PC-3 (cell line): ENCODE measurements at regions not wholly inside any gene's neighbourhood (a gene's known extent, or its start where the extent isn't known, plus 50 kb on each side); places are given as distances from the start of the nearest gene placed in this dataset.

Source experiments
- ATAC-seq: fragments of 200-7000 bp; cut with Tn5 transposase; 2 replicates; pipeline ENCODE4 v1.9.1; 2020; ENCODE audit warnings: mild to moderate bottlenecking, moderate library complexity
- BruUV-seq: library from RNA; stranded (reverse); fragments of 400-500 nt; replicated peaks from 2 replicates; lab custom pipeline; 2021; lab: Mats Ljungman, UMichigan
- CTCF ChIA-PET: fragments of 300-600 bp; sonication (Branson Sonifier 250); formaldehyde crosslinking; loops from one replicate; lab custom pipeline; 2022; ENCODE audit warnings: antibody characterized with exemption; lab: Charles Lee
- POLR2A ChIA-PET: fragments of 300-600 bp; sonication (Branson Sonifier 250); formaldehyde crosslinking; loops from one replicate; lab custom pipeline; 2022; ENCODE audit warnings: antibody characterized with exemption; ENCODE audit not compliant: unreplicated experiment; lab: Charles Lee
- DNase-seq: peaks from one replicate; pipeline ENCODE4 v3.0.0-alpha.2; 2015
- H2AFZ ChIP-seq: fragments of 300-600 bp; sonication (generic); 2 replicates; pipeline ENCODE4 v1.6.0; 2016; ENCODE audit warnings: antibody characterized with exemption, low read length
- H3F3A ChIP-seq: fragments of 300-600 bp; sonication (generic); one replicate; pipeline ENCODE4 v1.6.0; 2017; ENCODE audit warnings: antibody characterized with exemption, low read length, control low read depth, mild to moderate bottlenecking; ENCODE audit not compliant: unreplicated experiment
- H3K27ac ChIP-seq: fragments of 300-600 bp; sonication (generic); 2 replicates; pipeline ENCODE4 v1.5.1; 2016; ENCODE audit warnings: mild to moderate bottlenecking, low read length
- H3K27me3 ChIP-seq: fragments of 300-600 bp; sonication (generic); 2 replicates; pipeline ENCODE4 v1.6.1; 2016; ENCODE audit warnings: low read length, mixed read lengths
- H3K36me3 ChIP-seq: fragments of 300-600 bp; sonication (generic); 2 replicates; pipeline ENCODE4 v1.6.1; 2016; ENCODE audit warnings: low read depth, mixed run types, low read length, mixed read lengths
- H3K4me1 ChIP-seq: fragments of 300-600 bp; sonication (generic); 2 replicates; pipeline ENCODE4 v1.5.1; 2016; ENCODE audit warnings: low read length; ENCODE audit not compliant: insufficient read depth
- H3K4me2 ChIP-seq: fragments of 300-600 bp; sonication (generic); 2 replicates; pipeline ENCODE4 v1.6.0; 2016; ENCODE audit warnings: low read length
- H3K4me3 ChIP-seq: fragments of 300-600 bp; sonication (generic); 2 replicates; pipeline ENCODE4 v1.5.1; 2016; ENCODE audit warnings: mild to moderate bottlenecking, low read length, mixed read lengths
- H3K79me2 ChIP-seq: fragments of 300-600 bp; sonication (generic); 2 replicates; pipeline ENCODE4 v1.6.1; 2017; ENCODE audit warnings: low read length, mixed read lengths
- H3K9ac ChIP-seq: fragments of 300-600 bp; sonication (generic); 2 replicates; pipeline ENCODE4 v1.6.0; 2016; ENCODE audit warnings: mild to moderate bottlenecking, low read length
- H3K9me2 ChIP-seq: fragments of 300-600 bp; sonication (generic); replicated peaks from 2 replicates; pipeline ENCODE4 v1.6.1; 2016; ENCODE audit warnings: mixed run types, low read length, mixed read lengths
- H3K9me3 ChIP-seq: fragments of 300-600 bp; sonication (generic); 2 replicates; pipeline ENCODE4 v1.6.1; 2016; ENCODE audit warnings: low read length, mixed read lengths
- H4K20me1 ChIP-seq: fragments of 300-600 bp; sonication (generic); 2 replicates; pipeline ENCODE4 v1.6.1; 2016; ENCODE audit warnings: low read length, mixed read lengths
- CTCF ChIP-seq: fragments of 300-600 bp; sonication (generic); conservative IDR thresholded peaks from 2 replicates; pipeline ENCODE4 v1.5.1; 2017; ENCODE audit warnings: antibody characterized with exemption, low read depth, mild to moderate bottlenecking, low read length
- EZH2 ChIP-seq: fragments of 300-600 bp; sonication (generic); IDR thresholded peaks from one replicate; pipeline ENCODE4 v1.6.1; 2017; ENCODE audit warnings: antibody characterized with exemption, mild to moderate bottlenecking, low read length; ENCODE audit not compliant: unreplicated experiment
- EZH2phosphoT487 ChIP-seq: fragments of 300-600 bp; sonication (generic); IDR thresholded peaks from 2 replicates; pipeline ENCODE4 v1.6.1; 2018; ENCODE audit warnings: mild to moderate bottlenecking, antibody characterized with exemption, low read length, borderline replicate concordance
- intact Hi-C: fragments of 100-400 bp; cut with micrococcal nuclease; formaldehyde crosslinking; loops from 2 replicates; pipeline ENCODE4 v1.9.0; 2023

DNA sequence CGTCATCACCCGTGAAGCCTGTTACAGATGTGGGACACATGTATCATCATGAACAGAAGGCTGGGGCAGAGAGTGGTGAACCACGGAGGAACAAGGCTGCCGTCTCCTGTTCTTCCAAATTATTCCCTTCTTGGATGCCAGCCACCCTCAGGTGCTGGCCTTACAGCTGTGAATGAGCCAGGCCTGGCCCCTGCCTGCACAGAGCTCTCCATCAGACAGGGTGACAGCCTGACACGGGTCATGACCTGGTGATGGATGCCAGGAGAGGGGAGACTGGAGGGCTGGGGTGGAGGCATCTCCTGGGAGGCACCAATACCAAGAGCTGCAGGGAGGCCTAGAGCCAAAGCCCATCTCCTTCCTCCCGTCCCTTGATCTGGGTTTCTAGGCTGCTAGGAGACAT is 230.0 kb upstream of the C1orf174 start:
- Histone ChIP-seq H3K9me2 (no peaks in the 10 kb centered on the region), H2AFZ (no peak overlapping the region), H3K4me3 (no peak overlapping the region), H3K4me1 (no peaks in the 10 kb centered on the region), H3K9me3 (no peaks in the 10 kb centered on the region), H3F3A (no peaks in the 10 kb centered on the region), H3K27ac (no peak overlapping the region), H3K27me3 (peaks cover 91% of the 10 kb centered on the region), H3K4me2 (no peak overlapping the region), H3K36me3 (no peaks in the 10 kb centered on the region), H3K79me2 (no peaks in the 10 kb centered on the region), H4K20me1 (0 out of 2 replicates have a peak, but pooled peaks cover 4% of the 10 kb centered on the region), H3K9ac (no peak overlapping the region)
- no TSS peak for BruUV-seq
- ATAC-seq, result no peak
- TF ChIP-seq EZH2phosphoT487, result no peak
- no peak for TF ChIP-seq CTCF
- no peak for TF ChIP-seq EZH2
- no peak for DNase-seq
- POLR2A ChIA-PET, result interaction anchor here (0.6 kb wide), 1 partner anchor 12 kb away, joined by 4 read pairs; no protein-coding TSS in a partner anchor
- CTCF ChIA-PET, result no interaction called here
- intact Hi-C loops, result no loop called here

DNA sequence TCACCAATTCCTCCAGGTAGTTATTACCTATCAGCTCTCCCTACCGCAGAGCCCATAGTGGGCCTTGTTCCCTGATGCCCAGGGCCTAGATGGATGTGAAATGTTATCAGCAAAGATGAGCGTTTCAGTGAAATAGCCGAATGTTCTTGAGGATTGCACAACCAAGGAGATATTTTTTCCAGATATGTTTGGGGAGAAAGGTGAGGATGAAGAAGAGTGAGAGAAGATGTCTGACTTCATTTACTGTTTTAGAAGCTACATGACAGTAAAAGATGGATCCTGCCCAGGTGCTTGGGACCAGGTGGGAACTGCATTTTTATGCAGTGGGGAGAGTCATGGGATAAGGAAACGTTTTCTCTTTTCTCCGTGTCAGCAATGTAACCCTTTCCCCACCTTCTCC is 231.7 kb upstream of the C1orf174 start:
- no TSS peak for BruUV-seq
- Histone ChIP-seq H3K36me3 (no peaks in the 10 kb centered on the region), H2AFZ (no peak overlapping the region), H3K27me3 (peaks cover 87% of the 10 kb centered on the region), H3K9me2 (no peaks in the 10 kb centered on the region), H4K20me1 (0 out of 2 replicates have a peak, but pooled peaks cover 4% of the 10 kb centered on the region), H3K9me3 (no peaks in the 10 kb centered on the region), H3K4me3 (no peak overlapping the region), H3K79me2 (no peaks in the 10 kb centered on the region), H3F3A (no peaks in the 10 kb centered on the region), H3K27ac (no peak overlapping the region), H3K4me1 (no peaks in the 10 kb centered on the region), H3K9ac (no peak overlapping the region), H3K4me2 (no peak overlapping the region)
- POLR2A ChIA-PET, result no interaction called here
- intact Hi-C loops, result no loop called here
- no peak for DNase-seq
- CTCF ChIA-PET, result no interaction called here
- ATAC-seq, result no peak
- TF ChIP-seq EZH2 (no peak), EZH2phosphoT487 (0 out of 2 replicates have a peak, but pooled peaks have one; percentile 37)

DNA sequence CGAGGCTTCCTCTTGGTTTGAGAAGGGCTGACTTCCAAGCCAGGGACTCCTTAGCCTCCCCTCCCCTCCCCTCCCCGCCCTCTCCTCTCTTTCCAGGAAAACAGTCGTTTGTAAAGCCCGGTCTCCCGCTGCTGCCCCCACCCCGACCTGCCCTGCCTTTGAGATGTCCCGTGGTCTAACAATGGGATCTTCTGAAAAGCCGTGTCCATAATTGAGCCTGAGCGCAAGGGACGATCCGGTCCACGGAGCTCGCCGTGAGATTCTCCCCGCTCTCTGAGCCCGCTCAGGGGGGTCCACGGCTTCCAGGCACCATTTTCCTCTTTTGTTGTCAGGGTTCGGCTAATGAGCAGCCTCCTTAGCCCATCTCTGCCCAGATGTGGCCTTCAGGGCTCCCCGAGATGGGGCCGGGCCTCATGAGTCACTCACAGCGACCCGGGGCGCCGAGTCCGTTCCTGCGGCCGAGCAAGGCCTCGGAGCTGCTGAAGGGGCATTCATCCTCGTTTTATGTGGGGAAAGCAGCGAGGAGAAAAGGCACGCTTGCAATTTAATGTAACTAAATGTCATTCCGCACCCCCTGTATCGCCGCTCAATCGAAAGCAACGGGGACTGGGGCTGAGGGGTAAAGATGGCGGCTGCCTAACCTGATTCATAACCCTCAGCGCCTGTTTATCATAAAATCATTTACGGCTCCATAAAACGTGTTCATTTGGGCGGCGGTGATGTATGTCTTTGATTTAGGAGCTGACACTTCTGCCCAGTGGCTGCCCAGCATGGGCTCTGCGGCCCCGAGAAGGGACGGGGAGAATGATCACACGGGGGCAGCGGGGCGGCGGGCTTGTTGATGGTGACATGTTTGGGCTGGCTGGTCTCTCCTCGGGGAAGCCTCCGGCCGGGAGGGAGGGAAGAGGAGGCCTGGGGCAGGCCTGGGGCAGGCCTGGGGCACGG is 232.6 kb upstream of the C1orf174 start:
- H3F3A ChIP-seq, result no peaks in the 10 kb centered on the region
- no peak for DNase-seq
- no peaks in the 10 kb centered on the region; the same call in 1 of the 2 replicates for H3K9me3 ChIP-seq
- H4K20me1 ChIP-seq, result 0 out of 2 replicates have a peak, but pooled peaks cover 4% of the 10 kb centered on the region
- no peaks in the 10 kb centered on the region for H3K36me3 ChIP-seq
- intact Hi-C loops, result no loop called here
- no peaks in the 10 kb centered on the region for H3K4me1 ChIP-seq
- H3K79me2 ChIP-seq, result no peaks in the 10 kb centered on the region
- no peaks in the 10 kb centered on the region for H3K9me2 ChIP-seq
- ATAC-seq, result no peak
- no peak overlapping the region for H3K4me3 ChIP-seq
- H2AFZ ChIP-seq, result no peak overlapping the region
- ChIA-PET POLR2A (no interaction called here), CTCF (no interaction called here)
- no TSS peak for BruUV-seq
- H3K27me3 ChIP-seq, result peaks cover 86% of the 10 kb centered on the region
- H3K27ac ChIP-seq, result no peak overlapping the region
- H3K4me2 ChIP-seq, result no peak overlapping the region
- H3K9ac ChIP-seq, result no peak overlapping the region
- TF ChIP-seq EZH2 (no peak), CTCF (no peak), EZH2phosphoT487 (no peak)
